ENCODE measurements at regions not wholly inside any gene's neighbourhood (a gene's known extent, or its start where the extent isn't known, plus 50 kb on each side); places are given as distances from the start of the nearest gene placed in this dataset.

DNA sequence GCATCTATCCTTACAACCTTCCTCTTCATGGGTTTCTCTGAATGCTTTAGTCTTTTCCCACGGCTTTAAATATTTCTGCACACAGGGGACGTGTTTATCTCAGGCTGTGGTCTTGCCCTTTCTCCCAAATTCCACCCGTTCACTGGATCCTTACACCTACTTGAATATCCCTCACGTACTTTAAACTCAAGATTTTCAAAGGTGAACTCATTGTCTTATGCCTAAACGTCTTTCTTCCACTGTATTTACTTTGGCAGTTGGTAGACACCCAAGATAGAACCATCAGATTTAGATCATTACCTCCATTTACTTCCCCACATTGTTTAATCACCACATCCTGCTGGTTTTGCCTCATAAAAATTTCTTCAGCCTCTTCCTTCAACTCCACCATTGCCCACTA is 269.2 kb downstream of the CBLL2 start:
- TF ChIP-seq ISL1 (CRISPR knock-in tag; IDR thresholded peaks at IDR 0.05) (no peak), SNAI2 (CRISPR knock-in tag; IDR thresholded peaks at IDR 0.05) (no peak), RARB (CRISPR knock-in tag; IDR thresholded peaks at IDR 0.05) (no peak), TCF4 (CRISPR knock-in tag; IDR thresholded peaks at IDR 0.05; ENCODE audit: borderline replicate concordance) (no peak), CSDC2 (CRISPR knock-in tag; IDR thresholded peaks at IDR 0.05) (no peak), ZNF565 (CRISPR knock-in tag; conservative IDR thresholded peaks at IDR 0.05; ENCODE audit: low read depth) (no peak), TOX (CRISPR knock-in tag; IDR thresholded peaks at IDR 0.05; ENCODE audit: borderline replicate concordance) (no peak), PPARA (CRISPR knock-in tag; IDR thresholded peaks at IDR 0.05; ENCODE audit: borderline replicate concordance) (no peak), ZFP30 (CRISPR knock-in tag; IDR thresholded peaks at IDR 0.05) (no peak), BACH2 (CRISPR knock-in tag; IDR thresholded peaks at IDR 0.05; ENCODE audit: borderline replicate concordance) (no peak), ESRRG (CRISPR knock-in tag; IDR thresholded peaks at IDR 0.05) (no peak), ZC3H10 (CRISPR knock-in tag; IDR thresholded peaks at IDR 0.05) (no peak)
- TF ChIP-seq, protein P1, sequence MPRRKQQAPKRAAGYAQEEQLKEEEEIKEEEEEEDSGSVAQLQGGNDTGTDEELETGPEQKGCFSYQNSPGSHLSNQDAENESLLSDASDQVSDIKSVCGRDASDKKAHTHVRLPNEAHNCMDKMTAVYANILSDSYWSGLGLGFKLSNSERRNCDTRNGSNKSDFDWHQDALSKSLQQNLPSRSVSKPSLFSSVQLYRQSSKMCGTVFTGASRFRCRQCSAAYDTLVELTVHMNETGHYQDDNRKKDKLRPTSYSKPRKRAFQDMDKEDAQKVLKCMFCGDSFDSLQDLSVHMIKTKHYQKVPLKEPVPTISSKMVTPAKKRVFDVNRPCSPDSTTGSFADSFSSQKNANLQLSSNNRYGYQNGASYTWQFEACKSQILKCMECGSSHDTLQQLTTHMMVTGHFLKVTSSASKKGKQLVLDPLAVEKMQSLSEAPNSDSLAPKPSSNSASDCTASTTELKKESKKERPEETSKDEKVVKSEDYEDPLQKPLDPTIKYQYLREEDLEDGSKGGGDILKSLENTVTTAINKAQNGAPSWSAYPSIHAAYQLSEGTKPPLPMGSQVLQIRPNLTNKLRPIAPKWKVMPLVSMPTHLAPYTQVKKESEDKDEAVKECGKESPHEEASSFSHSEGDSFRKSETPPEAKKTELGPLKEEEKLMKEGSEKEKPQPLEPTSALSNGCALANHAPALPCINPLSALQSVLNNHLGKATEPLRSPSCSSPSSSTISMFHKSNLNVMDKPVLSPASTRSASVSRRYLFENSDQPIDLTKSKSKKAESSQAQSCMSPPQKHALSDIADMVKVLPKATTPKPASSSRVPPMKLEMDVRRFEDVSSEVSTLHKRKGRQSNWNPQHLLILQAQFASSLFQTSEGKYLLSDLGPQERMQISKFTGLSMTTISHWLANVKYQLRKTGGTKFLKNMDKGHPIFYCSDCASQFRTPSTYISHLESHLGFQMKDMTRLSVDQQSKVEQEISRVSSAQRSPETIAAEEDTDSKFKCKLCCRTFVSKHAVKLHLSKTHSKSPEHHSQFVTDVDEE (CRISPR knock-in tag; IDR thresholded peaks at IDR 0.05) = no peak
- TF ChIP-seq, protein P2, sequence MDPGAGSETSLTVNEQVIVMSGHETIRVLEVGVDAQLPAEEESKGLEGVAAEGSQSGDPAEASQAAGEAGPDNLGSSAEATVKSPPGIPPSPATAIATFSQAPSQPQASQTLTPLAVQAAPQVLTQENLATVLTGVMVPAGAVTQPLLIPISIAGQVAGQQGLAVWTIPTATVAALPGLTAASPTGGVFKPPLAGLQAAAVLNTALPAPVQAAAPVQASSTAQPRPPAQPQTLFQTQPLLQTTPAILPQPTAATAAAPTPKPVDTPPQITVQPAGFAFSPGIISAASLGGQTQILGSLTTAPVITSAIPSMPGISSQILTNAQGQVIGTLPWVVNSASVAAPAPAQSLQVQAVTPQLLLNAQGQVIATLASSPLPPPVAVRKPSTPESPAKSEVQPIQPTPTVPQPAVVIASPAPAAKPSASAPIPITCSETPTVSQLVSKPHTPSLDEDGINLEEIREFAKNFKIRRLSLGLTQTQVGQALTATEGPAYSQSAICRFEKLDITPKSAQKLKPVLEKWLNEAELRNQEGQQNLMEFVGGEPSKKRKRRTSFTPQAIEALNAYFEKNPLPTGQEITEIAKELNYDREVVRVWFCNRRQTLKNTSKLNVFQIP (CRISPR knock-in tag; IDR thresholded peaks at IDR 0.05; ENCODE audit: borderline replicate concordance, low read depth) = no peak
- TF ChIP-seq, protein P3, sequence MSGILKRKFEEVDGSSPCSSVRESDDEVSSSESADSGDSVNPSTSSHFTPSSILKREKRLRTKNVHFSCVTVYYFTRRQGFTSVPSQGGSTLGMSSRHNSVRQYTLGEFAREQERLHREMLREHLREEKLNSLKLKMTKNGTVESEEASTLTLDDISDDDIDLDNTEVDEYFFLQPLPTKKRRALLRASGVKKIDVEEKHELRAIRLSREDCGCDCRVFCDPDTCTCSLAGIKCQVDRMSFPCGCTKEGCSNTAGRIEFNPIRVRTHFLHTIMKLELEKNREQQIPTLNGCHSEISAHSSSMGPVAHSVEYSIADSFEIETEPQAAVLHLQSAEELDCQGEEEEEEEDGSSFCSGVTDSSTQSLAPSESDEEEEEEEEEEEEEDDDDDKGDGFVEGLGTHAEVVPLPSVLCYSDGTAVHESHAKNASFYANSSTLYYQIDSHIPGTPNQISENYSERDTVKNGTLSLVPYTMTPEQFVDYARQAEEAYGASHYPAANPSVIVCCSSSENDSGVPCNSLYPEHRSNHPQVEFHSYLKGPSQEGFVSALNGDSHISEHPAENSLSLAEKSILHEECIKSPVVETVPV (CRISPR knock-in tag; IDR thresholded peaks at IDR 0.05) = no peak
- ATAC-seq = no peak

DNA sequence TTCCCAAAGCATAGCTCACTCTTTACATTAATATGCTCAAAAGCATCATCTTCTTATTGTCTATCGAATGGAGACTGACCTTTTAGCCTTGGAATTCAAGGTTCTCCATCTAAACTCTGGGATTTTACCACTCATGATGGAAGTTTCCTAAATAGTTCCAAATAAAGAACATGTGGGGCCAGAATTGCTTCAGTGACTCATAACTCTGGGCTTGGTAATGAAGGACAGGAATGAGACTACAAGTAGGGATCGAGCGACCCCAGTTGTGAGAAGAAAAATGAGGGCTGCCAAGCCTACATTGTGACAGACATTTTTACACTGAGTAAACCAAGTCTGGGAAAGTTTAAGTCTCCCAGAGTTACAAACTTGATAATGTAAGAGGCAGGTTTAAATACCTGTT is 269.9 kb downstream of the CBLL2 start:
- TF ChIP-seq ZFP3 (CRISPR knock-in tag; IDR thresholded peaks at IDR 0.05) (no peak), TCF4 (CRISPR knock-in tag; IDR thresholded peaks at IDR 0.05; ENCODE audit: borderline replicate concordance) (no peak)
- TF ChIP-seq, protein P4, sequence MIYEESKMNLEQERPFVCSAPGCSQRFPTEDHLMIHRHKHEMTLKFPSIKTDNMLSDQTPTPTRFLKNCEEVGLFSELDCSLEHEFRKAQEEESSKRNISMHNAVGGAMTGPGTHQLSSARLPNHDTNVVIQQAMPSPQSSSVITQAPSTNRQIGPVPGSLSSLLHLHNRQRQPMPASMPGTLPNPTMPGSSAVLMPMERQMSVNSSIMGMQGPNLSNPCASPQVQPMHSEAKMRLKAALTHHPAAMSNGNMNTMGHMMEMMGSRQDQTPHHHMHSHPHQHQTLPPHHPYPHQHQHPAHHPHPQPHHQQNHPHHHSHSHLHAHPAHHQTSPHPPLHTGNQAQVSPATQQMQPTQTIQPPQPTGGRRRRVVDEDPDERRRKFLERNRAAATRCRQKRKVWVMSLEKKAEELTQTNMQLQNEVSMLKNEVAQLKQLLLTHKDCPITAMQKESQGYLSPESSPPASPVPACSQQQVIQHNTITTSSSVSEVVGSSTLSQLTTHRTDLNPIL (CRISPR knock-in tag; IDR thresholded peaks at IDR 0.05; ENCODE audit: low read depth) = no peak
- ATAC-seq = no peak

DNA sequence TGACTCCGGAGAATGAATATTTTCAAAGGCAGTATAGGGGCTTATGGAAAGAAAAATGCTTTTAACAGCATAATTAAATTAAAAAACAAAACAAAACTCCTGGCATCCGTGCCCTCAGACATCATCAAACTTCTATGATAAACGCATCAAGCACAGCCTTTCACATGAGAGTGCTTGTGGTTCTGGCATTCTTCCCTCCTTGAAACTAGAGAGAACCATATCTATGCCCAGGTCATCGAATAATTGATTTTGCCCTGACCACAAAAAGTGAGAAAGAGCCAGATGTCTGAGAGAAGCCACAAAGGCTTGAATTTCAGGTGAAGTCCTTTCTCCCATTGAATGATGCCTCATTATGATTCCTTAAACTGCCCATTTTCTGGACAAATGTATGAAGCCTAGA is 286.8 kb downstream of the CBLL2 start:
- no peak for ATAC-seq
- TF ChIP-seq ISL1 (CRISPR knock-in tag; IDR thresholded peaks at IDR 0.05) (peak; percentile 81), PPARA (CRISPR knock-in tag; IDR thresholded peaks at IDR 0.05; ENCODE audit: borderline replicate concordance) (no peak), OSR1 (CRISPR knock-in tag; IDR thresholded peaks at IDR 0.05) (no peak), BACH2 (CRISPR knock-in tag; IDR thresholded peaks at IDR 0.05; ENCODE audit: borderline replicate concordance) (no peak)
- TF ChIP-seq, protein P4 (CRISPR knock-in tag; IDR thresholded peaks at IDR 0.05; ENCODE audit: low read depth) = no peak
- TF ChIP-seq, protein P3 (CRISPR knock-in tag; IDR thresholded peaks at IDR 0.05) = no peak
